OCI-LY1 (cell line): ENCODE measurements at regions not wholly inside any gene's neighbourhood (a gene's known extent, or its start where the extent isn't known, plus 50 kb on each side); places are given as distances from the start of the nearest gene placed in this dataset.

Experiments
- EZH2 ChIP-seq: fragments of 200-600 bp; sonication (generic), shearing (Covaris generic); IDR thresholded peaks from 2 replicates; pipeline ENCODE4 v1.8.0; 2017; ENCODE audit warnings: borderline replicate concordance, mixed run types, mild to moderate bottlenecking, antibody characterized with exemption, low read length, moderate library complexity, mixed read lengths
- TF ChIP-seq, protein P1 (sequence below): fragments of 200-600 bp; sonication (generic), shearing (Covaris generic); IDR thresholded peaks from 2 replicates; pipeline ENCODE4 v1.5.1; 2017; ENCODE audit warnings: mild to moderate bottlenecking, antibody characterized with exemption, low read length, moderate library complexity, mixed read lengths

DNA sequence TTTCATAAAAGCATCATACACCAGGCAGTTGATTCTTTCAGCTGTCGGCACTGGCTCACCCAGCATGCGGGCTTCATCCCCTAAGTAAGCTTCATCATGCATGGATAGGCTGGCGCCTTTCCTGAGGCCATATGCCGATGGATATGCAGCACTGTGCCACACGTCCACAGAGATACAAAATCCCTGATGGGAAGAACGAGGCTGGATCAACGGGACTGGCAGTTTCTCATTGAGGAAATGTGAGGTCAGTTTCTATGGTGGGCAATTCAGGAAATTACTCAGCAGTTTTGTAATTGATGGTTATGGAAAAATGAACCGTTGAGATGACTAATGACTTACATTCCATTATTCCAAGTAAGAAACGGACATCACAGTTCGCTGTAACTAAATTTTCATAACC lies 453.8 kb downstream of the TMEM121 start:
- TF ChIP-seq, protein P1, sequence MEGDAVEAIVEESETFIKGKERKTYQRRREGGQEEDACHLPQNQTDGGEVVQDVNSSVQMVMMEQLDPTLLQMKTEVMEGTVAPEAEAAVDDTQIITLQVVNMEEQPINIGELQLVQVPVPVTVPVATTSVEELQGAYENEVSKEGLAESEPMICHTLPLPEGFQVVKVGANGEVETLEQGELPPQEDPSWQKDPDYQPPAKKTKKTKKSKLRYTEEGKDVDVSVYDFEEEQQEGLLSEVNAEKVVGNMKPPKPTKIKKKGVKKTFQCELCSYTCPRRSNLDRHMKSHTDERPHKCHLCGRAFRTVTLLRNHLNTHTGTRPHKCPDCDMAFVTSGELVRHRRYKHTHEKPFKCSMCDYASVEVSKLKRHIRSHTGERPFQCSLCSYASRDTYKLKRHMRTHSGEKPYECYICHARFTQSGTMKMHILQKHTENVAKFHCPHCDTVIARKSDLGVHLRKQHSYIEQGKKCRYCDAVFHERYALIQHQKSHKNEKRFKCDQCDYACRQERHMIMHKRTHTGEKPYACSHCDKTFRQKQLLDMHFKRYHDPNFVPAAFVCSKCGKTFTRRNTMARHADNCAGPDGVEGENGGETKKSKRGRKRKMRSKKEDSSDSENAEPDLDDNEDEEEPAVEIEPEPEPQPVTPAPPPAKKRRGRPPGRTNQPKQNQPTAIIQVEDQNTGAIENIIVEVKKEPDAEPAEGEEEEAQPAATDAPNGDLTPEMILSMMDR: no peak
- TF ChIP-seq EZH2: no peak
